ENCODE measurements at regions not wholly inside any gene's neighbourhood (a gene's known extent, or its start where the extent isn't known, plus 50 kb on each side); places are given as distances from the start of the nearest gene placed in this dataset.

DNA sequence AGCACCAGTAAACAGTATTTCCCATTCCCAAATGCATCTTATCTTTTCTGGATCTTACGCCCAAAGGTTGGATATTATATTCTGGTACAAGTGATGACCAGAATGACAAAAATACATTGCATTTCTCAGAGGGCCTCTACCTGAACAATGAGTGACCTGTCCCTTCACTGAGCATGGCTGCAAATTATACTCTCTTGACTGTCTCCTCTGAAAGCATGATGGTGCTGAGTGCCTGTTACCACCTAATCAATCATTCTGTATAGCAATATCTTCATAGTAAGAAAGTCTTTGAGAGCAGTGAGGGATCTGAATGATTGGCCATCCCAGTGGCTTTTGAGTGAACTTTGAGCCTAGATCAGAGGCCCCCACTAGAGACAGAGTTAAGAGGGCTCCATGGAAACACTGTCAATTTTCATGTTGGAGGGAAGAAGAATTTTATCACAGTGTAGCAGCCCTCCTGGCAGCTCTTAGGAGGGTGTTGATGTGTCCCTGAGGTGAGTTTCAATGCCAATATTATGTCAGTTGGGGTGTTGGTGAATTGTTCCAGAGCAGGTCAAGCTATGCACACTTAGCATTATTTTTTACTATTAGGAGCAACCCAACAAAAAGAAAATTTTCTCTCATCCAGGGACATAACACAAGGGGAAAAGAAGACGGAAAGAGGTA, 171.7 kb downstream of the MARCHF11 start:
- TF ChIP-seq, protein P1, sequence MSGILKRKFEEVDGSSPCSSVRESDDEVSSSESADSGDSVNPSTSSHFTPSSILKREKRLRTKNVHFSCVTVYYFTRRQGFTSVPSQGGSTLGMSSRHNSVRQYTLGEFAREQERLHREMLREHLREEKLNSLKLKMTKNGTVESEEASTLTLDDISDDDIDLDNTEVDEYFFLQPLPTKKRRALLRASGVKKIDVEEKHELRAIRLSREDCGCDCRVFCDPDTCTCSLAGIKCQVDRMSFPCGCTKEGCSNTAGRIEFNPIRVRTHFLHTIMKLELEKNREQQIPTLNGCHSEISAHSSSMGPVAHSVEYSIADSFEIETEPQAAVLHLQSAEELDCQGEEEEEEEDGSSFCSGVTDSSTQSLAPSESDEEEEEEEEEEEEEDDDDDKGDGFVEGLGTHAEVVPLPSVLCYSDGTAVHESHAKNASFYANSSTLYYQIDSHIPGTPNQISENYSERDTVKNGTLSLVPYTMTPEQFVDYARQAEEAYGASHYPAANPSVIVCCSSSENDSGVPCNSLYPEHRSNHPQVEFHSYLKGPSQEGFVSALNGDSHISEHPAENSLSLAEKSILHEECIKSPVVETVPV (CRISPR knock-in tag; IDR thresholded peaks at IDR 0.05): no peak
- TF ChIP-seq TOX (CRISPR knock-in tag; IDR thresholded peaks at IDR 0.05; ENCODE audit: borderline replicate concordance) (no peak), GLIS3 (CRISPR knock-in tag; IDR thresholded peaks at IDR 0.05) (no peak)

Measured in SK-N-SH treated with all-trans-retinoic acid at 6 μM for 48 hours (cell line).